GM23248 (cell line): ENCODE measurements at regions not wholly inside any gene's neighbourhood (a gene's known extent, or its start where the extent isn't known, plus 50 kb on each side); places are given as distances from the start of the nearest gene placed in this dataset.

Experiments used
- DNase-seq: peaks from one replicate; pipeline ENCODE4 v3.0.0-alpha.2; 2015
- H2AFZ ChIP-seq: fragments of 200-600 bp; sonication (generic); 2 replicates; pipeline ENCODE4 v1.6.1; 2016; ENCODE audit warnings: antibody characterized with exemption
- H3F3A ChIP-seq: fragments of 200-600 bp; sonication (generic); 2 replicates; pipeline ENCODE4 v1.6.1; 2016; ENCODE audit warnings: mild to moderate bottlenecking, antibody characterized with exemption, mixed run types; ENCODE audit not compliant: insufficient read depth
- H3K27ac ChIP-seq: fragments of 200-600 bp; sonication (generic); 2 replicates; pipeline ENCODE4 v1.5.1; 2016; ENCODE audit warnings: mild to moderate bottlenecking
- H3K27me3 ChIP-seq: fragments of 200-600 bp; sonication (generic); replicated peaks from 2 replicates; pipeline ENCODE4 v1.6.1; 2016; ENCODE audit warnings: mild to moderate bottlenecking; ENCODE audit not compliant: insufficient read depth
- H3K36me3 ChIP-seq: fragments of 200-600 bp; sonication (generic); 2 replicates; pipeline ENCODE4 v1.6.1; 2016; ENCODE audit warnings: low read depth, mild to moderate bottlenecking
- H3K4me1 ChIP-seq: fragments of 200-600 bp; sonication (generic); 2 replicates; pipeline ENCODE4 v1.6.1; 2016; ENCODE audit warnings: mild to moderate bottlenecking; ENCODE audit not compliant: insufficient read depth
- H3K4me2 ChIP-seq: fragments of 200-600 bp; sonication (generic); one replicate; pipeline ENCODE4 v1.6.1; 2016; ENCODE audit warnings: mild to moderate bottlenecking; ENCODE audit not compliant: unreplicated experiment
- H3K4me3 ChIP-seq: fragments of 200-600 bp; sonication (generic); 2 replicates; pipeline ENCODE4 v1.5.1; 2016; ENCODE audit warnings: mild to moderate bottlenecking
- H3K79me2 ChIP-seq: fragments of 200-600 bp; sonication (generic); 2 replicates; pipeline ENCODE4 v1.6.1; 2016; ENCODE audit warnings: mild to moderate bottlenecking; ENCODE audit not compliant: insufficient read depth
- H3K9ac ChIP-seq: fragments of 200-600 bp; sonication (generic); 2 replicates; pipeline ENCODE4 v1.6.1; 2016; ENCODE audit warnings: mild to moderate bottlenecking
- H3K9me2 ChIP-seq: fragments of 200-600 bp; sonication (generic); 2 replicates; pipeline ENCODE4 v1.6.1; 2016; ENCODE audit warnings: mixed run types, mild to moderate bottlenecking, moderate library complexity; ENCODE audit not compliant: insufficient read depth
- H3K9me3 ChIP-seq: fragments of 200-600 bp; sonication (generic); one replicate; pipeline ENCODE4 v1.6.1; 2017; ENCODE audit warnings: low read depth
- H4K20me1 ChIP-seq: fragments of 200-600 bp; sonication (generic); 2 replicates; pipeline ENCODE4 v1.6.0; 2016; ENCODE audit not compliant: insufficient read depth
- EZH2 ChIP-seq: fragments of 200-600 bp; sonication (generic); IDR thresholded peaks from 2 replicates; pipeline ENCODE4 v1.6.1; 2018; ENCODE audit warnings: antibody characterized with exemption, mild to moderate bottlenecking; ENCODE audit not compliant: insufficient read depth, poor library complexity, severe bottlenecking
- EZH2phosphoT487 ChIP-seq: fragments of 200-600 bp; sonication (generic); IDR thresholded peaks from 2 replicates; pipeline ENCODE4 v1.6.1; 2018; ENCODE audit warnings: antibody characterized with exemption, moderate library complexity, mild to moderate bottlenecking, low read depth; ENCODE audit not compliant: insufficient read depth
- WGBS, 2 experiments: methylation state at CpG; one replicate each; pipeline ENCODE4 v1.1.6; 2015 to 2017; ENCODE audit warnings: low lambda C conversion rate in 2 of 2, low coverage in 1 of 2; ENCODE audit errors: missing lambda C conversion rate in 2 of 2; 5-methylcytosine and 5-hydroxymethylcytosine counted together
- in situ Hi-C: fragments of 300-500 bp; cut with MboI; formaldehyde crosslinking; loops from 2 replicates; pipeline ENCODE4 v1.15.0; 2020

DNA sequence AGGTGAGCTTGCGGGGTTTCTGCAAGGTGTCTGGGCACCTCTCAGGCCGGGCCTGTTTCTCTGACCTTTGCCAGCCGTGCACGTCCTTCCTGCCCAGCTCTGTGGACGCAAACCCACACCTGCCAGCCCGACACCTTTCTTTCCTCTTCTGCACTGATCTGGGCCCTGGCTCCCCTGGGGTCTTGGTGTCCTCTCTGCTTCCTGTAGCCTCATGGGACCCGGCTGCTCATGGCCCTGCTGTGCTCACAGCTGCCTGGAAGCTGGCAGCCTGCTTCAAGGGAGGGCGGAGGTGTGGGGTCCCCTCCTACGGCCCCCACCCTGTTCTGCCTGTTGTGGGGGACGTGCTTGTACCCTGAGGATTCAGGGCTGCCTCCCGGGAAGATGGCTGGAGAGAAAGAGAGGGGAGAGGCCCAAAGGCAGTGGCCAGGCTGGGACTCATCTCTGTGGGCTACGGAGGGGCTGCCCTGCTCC is 342.4 kb downstream of the SEC14L1 start:
- in situ Hi-C loops = no loop called here

GRCh38 chr17:77484111-77484510 is 343.3 kb downstream of the SEC14L1 start:
- peaks cover 3% of the 10 kb centered on the region; the same call in 1 of the 2 replicates for H4K20me1 ChIP-seq
- TF ChIP-seq EZH2phosphoT487 (no peak), EZH2 (no peak)
- H3K36me3 ChIP-seq = peaks cover 5% of the 10 kb centered on the region; the same call in 1 of the 2 replicates
- WGBS, 2 experiments = 97 to 99% methylated on average over 3 of the region's 3 CpGs
- H3K9me3 ChIP-seq = no peaks in the 10 kb centered on the region
- H3K27me3 ChIP-seq = no peaks in the 10 kb centered on the region
- no peaks in the 10 kb centered on the region for H3K4me1 ChIP-seq
- no peak overlapping the region for H3K4me3 ChIP-seq
- no peak overlapping the region for H3K9ac ChIP-seq
- no peak overlapping the region for H3K4me2 ChIP-seq
- no peaks in the 10 kb centered on the region for H3K9me2 ChIP-seq
- H3K79me2 ChIP-seq = peaks cover 95% of the 10 kb centered on the region
- no peak for DNase-seq
- H2AFZ ChIP-seq = no peak overlapping the region
- in situ Hi-C loops = no loop called here
- no peak overlapping the region for H3K27ac ChIP-seq
- peaks cover 10% of the 10 kb centered on the region for H3F3A ChIP-seq

More for the DNA sequence above, 342.4 kb downstream of the SEC14L1 start:
- no peaks in the 10 kb centered on the region for H3K27me3 ChIP-seq
- 85 to 94% methylated on average over 12 of the region's 12 CpGs for WGBS, 2 experiments
- H3K36me3 ChIP-seq = peaks cover 3% of the 10 kb centered on the region; the same call in 1 of the 2 replicates
- H2AFZ ChIP-seq = no peak overlapping the region
- H3K9me3 ChIP-seq = no peaks in the 10 kb centered on the region
- peaks cover 19% of the 10 kb centered on the region for H3F3A ChIP-seq
- no peaks in the 10 kb centered on the region for H3K9me2 ChIP-seq
- TF ChIP-seq EZH2 (no peak), EZH2phosphoT487 (no peak)
- no peak for DNase-seq
- peaks cover 8% of the 10 kb centered on the region; the same call in 1 of the 2 replicates for H4K20me1 ChIP-seq
- no peak overlapping the region for H3K9ac ChIP-seq
- H3K79me2 ChIP-seq = peaks cover 95% of the 10 kb centered on the region
- no peak overlapping the region for H3K4me2 ChIP-seq
- no peak overlapping the region for H3K27ac ChIP-seq
- H3K4me1 ChIP-seq = peaks cover 4% of the 10 kb centered on the region
- no peak overlapping the region for H3K4me3 ChIP-seq

GRCh38 chr17:77485089-77485833 is 344.5 kb downstream of the SEC14L1 start:
- Histone ChIP-seq H3K9ac (no peak overlapping the region), H3K4me1 (no peaks in the 10 kb centered on the region), H4K20me1 (no peaks in the 10 kb centered on the region; the same call in 1 of the 2 replicates), H3K27me3 (no peaks in the 10 kb centered on the region), H3K4me2 (no peak overlapping the region), H3K27ac (no peak overlapping the region), H3K79me2 (peaks cover 90% of the 10 kb centered on the region), H3K9me2 (no peaks in the 10 kb centered on the region), H3K36me3 (peaks cover 5% of the 10 kb centered on the region; the same call in 1 of the 2 replicates), H2AFZ (no peak overlapping the region), H3K4me3 (no peak overlapping the region), H3F3A (no peaks in the 10 kb centered on the region), H3K9me3 (no peaks in the 10 kb centered on the region)
- DNase-seq = no peak
- TF ChIP-seq EZH2phosphoT487 = no peak
- no peak for TF ChIP-seq EZH2
- in situ Hi-C loops = no loop called here
- WGBS, 2 experiments = 92 to 93% methylated on average over 5 of the region's 5 CpGs

DNA sequence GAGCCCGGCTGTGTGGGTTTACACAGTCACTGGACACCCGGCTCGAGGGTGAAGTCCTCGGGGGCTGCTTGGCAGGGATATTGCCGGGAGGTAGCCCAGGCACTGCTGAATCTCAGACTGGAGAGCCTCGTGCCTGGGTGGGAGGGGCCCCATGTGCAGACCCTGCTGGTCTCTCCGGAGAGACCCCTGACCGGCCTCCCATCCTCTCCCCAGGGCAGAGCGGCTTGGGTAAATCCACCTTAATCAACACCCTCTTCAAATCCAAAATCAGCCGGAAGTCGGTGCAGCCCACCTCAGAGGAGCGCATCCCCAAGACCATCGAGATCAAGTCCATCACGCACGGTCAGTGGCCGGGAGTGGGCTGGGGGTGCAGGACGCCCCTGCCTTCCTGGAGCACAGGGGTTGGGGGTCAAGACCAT is 346.5 kb downstream of the SEC14L1 start:
- Histone ChIP-seq H3K9ac (no peak overlapping the region), H3K9me2 (no peaks in the 10 kb centered on the region), H2AFZ (no peak overlapping the region), H3K27ac (no peak overlapping the region), H3K79me2 (peaks cover 85% of the 10 kb centered on the region), H3K9me3 (no peaks in the 10 kb centered on the region), H3K4me2 (no peak overlapping the region), H4K20me1 (no peaks in the 10 kb centered on the region; the same call in 1 of the 2 replicates), H3K27me3 (no peaks in the 10 kb centered on the region), H3K36me3 (peaks cover 10% of the 10 kb centered on the region; the same call in 1 of the 2 replicates), H3K4me3 (no peak overlapping the region), H3K4me1 (no peaks in the 10 kb centered on the region), H3F3A (no peaks in the 10 kb centered on the region)
- TF ChIP-seq EZH2phosphoT487 (no peak), EZH2 (no peak)
- DNase-seq = no peak
- in situ Hi-C loops = no loop called here
- WGBS, 2 experiments = 83 to 85% methylated on average over 17 of the region's 17 CpGs
